NCI-H1436 treated with DMSO at 0.1 percent for 48 hours (cell line): ENCODE measurements at regions not wholly inside any gene's neighbourhood (a gene's known extent, or its start where the extent isn't known, plus 50 kb on each side); places are given as distances from the start of the nearest gene placed in this dataset.

Experiments
- DNase-seq: peaks from one replicate; lab custom pipeline; 2025; lab: John Stamatoyannopoulos, UW

DNA sequence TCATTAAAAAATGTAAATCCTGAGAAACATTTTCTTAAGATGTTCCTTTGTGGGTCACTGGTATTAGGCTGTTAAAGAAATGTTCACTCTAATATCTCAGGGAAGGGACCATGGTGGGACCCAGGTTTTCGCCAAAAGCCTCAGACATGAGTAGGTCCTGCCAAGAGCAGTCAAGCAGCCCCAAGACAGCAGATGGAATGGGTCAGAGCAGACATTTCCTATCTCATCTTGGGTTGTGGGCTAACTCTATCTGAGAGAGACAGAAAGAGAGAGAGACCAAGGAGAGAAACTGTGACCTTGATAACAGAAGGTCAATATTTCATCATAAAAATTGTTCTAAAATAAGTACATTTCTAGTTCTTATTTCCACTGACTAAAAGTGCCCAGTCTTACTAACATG, 661.7 kb downstream of the TSN start:
- DNase-seq: no peak

DNA sequence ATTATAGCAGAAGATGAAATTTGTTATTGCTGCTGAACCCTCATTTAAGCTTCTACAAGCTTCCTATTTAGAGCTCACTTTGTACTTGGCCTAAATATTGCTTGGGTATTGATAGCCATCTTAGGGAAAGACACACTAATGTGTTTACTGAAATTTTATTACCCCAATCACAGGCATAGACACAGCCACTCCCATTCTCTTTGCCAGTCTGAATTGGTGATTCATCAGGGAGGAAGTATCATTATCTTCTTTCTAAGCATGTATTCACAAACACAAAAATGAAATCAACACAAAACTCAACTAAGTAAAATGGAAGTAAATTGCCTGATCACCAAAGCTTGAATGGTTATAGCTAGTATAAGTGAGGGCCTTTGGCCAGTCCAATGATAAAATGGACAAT, 666.3 kb downstream of the TSN start:
- no peak for DNase-seq

DNA sequence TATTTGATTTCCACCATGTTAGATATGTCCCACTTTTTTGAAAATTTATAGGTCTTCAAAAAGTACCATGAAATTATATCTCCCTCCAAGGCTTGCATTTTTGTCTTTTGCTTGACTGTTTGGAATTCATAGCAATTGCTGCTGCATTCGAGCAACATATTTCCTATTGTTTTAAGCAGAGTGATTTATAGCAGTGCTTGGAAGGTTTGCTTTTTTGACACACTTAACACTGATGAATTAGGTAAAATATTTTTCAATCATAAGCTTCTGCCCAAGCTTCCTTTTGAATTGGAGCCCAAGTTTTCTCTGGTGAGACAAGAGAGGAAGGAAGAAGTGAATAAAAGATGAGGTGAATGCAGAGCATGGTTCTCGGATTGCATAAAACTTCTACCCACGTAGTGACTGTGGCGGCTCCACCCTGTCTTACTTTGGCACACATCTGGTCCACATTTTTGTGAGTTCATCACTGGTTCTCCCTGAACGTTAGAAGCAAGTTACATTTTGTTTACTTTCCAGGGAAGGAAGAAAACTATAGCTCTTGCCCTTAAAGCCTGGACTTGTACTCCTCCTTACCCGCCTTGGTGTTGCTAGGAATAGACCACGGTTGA, 667.0 kb downstream of the TSN start:
- no peak for DNase-seq

DNA sequence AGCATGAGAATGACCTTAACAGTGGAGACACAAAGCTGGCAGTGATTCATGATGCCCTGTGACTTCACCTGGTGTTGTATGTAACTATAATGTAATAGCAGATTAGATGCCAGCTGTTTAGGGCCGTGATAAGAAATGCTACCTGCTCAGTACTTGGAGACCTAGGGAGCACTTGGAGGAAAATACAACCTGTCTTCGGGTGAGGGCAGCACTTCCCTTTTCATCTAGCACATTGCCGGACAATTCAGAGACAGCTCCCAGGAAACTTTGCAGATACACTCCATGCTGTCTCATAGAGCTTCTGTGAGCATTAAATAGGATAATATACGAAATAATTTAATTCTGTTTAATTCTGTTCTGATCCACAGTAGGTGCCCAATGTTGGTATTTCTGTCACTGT, 668.5 kb downstream of the TSN start:
- DNase-seq: no peak

DNA sequence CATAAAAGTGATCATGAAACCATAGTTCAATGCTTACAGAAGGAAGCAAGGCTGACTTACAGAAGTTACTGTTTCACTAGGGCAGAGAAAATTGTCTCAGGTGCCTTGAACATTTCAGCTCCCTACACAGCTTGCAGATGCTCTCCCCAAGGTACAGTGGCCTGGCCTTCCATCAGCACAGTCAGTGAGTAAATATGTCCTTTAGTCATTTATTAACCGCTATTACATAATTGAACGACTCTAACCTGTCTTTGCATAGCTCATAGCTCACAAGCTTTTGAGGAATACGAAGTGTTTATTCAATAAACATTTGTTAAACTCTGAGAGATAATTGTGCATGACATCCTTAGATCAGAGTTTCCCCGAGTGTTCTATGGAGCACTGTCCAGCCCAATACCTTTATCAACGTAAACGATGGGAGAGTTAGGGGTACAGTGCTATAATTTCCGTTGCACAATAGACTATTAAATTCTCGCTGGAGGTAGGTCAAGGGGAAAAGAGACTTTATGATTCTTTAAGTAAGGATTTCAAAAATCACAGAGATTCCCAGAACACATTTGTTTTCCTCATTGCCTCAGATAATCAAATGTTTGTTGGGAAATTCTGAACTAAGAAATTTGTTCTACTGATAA, 677.8 kb downstream of the TSN start:
- no peak for DNase-seq

DNA sequence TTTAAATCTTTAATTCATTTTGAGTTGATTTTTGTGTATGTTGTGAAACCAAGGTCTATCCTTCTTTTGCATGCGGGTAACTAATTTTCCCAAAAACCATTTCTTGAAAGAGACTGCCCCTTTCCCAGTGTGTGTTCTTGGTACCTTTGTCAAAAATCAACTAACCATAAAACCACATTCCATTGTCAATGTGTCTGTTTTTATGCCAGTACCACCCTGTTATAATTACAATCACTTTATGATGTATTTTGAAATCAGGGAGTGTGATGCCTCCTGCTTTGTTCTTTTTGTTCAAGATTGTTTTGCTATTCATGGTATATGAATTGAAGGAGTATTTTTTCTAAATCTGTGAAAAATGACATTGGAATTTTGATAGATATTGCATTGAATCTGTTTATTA, 689.6 kb downstream of the TSN start:
- DNase-seq: no peak

DNA sequence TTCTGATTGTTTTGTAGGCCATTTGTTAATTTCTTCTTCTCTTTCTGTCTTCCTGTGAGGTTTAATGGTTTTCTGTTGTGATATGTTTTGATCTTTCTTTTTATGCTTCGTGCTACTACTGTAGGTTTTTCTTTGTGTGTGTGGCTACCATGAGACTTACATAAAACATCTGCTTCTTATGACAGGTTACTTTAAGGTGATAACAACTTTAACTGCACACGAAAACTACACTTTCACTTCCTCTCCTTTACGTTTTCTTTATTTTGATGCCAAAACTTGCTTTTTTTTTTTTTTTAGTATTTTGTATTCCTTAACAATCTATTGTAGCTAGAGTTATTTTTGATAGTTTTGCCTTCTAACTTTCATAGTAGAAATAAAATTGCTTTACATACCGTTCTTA, 691.3 kb downstream of the TSN start:
- DNase-seq: no peak

DNA sequence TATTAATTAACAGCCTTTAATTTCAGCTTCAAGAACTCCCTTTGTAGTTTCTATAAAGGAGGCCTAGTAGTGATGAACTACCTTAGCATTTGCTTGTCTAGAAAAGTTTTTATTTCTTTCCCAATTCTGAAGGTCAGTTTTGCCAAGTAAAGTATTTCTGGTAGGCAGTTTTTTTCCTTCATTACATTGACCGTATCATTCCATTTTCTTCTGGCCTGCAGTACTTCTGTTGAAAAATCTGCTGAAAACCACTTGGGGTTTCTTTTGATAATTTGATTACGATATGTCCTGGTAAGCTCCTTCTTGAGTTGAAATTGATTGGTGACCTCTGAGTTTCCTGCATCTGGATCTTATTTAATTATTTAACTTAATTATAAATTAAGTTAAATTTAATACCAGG, 691.8 kb downstream of the TSN start:
- no peak for DNase-seq

DNA sequence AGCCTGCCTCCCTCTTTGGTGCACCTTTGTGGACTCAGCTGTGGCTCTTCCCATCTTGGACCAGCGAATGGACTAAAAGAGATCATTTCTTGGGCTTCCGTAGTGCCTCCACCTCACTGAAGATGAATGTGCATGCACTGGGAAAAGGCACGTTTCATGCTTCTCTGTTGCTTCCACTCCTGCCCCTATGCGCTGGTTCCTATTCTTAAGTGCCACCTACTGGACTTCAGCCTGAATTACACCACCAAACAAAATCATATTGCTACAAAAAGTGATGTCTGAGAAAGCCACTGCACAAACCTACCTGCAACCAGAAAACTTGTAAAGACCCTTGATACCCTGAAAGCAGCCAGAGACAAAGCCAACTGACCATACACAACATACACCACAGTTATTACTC, 695.6 kb downstream of the TSN start:
- no peak for DNase-seq

DNA sequence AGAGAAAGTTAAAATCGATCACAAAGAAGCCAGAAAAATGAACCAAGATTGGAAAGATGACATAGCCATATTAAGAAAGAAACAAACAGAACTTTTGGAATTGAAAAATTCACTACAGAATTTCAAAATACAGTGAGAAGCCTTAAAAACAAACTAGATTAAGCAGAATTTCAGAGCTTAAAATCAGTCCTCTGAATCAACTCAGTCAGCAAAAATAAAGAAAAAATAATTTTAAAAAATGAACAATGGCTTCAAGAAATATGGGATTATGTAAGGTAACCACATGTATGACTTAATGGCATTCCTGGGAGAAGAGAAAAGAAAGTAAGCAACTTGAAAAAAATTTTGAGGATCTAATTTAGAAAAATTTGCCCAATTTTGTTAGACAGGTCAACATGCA, 696.2 kb downstream of the TSN start:
- DNase-seq: no peak

DNA sequence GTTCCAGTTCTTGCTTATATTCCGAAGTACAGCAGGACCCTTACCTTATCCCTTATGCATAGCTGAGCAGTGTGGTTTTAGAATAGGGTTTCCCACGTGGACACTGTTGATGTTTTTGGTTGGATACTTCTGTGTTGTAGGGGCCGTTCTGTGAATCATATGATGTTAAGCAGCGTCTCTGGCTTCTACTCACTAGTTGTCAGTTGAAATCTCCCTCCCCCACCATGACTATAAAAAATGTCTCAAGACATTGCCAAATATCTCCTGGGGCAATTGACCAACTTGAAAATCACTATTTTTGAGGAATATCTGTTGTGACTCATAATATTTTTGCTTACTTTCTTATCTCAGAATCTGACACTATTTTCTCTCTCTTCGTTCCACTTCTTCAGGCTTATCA, 713.7 kb downstream of the TSN start:
- no peak for DNase-seq

DNA sequence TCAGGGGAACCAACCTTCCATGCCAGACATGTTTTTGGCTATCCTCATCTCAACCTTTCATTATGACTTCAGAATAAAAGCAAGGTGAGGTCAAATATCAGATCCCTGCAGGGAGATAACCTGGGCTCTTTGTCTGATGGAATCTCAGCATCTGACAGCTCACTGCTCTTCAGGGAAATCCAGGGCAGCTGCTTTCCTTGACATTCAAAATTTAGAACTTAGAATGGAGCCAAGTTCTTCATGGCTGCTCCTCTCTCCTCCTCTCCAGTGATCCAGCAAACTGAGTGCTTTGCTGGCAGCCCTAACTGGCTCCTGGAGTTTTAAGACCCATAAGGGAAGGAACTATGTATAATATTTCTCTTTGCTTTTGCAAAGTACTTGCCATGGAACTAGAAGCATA, 716.3 kb downstream of the TSN start:
- DNase-seq: no peak

DNA sequence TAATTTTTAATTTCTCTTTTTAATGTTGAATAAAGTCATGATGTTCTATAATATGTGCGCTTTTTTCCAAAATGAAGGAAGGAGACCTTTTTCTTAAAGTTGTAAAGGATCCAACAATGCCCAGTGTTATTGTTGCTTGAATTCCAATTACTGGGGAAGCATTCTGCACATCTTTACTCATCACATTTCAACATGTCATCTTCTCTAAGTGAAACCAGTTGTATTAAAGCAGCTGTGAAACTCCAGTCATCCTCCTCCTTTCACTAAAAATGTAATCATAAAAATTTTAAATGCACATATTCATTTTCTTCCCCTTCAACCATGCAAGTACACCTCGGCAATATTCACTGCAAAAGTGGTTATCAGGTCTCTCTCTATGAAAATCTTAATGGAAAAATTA, 722.7 kb downstream of the TSN start:
- no peak for DNase-seq

DNA sequence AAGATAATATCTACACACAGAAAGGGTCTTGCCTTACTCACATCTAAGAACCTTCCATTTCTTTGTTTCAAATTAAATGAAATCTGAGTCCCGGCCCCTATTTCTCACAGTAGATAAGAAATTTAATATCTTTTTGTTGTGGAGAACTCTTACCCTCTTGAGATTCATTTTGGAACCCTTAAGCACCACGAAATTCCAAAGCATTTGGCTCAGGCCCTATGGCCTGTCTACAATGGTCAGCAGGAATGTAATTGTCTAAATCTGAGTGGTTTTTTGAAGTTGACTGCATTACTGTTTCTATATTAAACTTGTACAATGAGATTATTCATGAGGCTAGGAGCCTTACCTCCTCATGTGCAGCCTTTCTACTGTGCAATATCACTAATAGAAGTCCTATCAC, 723.3 kb downstream of the TSN start:
- no peak for DNase-seq

DNA sequence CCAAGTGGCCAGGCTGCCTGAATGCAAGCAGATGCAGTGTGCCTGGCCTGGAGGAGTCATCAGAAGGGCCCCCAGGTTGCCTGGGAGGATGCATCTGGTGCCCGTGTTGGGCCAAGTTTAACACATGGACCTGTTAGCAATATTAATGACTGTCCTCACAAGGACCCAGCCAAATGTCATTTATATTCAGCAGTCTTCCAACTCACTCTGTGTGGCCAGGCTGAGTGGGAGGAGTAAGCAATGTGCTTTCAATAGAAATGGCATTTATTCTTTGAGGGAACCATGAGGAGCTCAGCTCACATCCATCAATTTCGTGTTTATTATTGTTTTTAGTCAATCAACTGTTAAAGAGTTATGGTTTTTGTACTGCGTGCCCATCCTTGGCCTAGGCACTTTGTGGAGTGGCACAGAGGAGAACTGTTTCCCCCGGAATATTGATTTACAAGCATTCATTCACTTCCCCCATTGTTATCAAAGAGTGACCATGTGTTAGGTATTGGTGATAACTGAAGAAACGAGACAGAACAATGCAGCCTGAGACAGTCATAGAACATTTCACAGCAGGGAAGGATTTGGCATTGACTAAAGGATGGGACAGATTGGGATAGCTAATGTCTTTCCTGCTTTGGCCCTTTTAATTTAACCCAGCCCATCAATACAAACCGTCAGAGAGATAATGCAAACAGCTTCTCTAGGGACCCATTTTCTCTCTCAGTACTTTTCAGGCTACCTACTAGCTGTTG, 725.2 kb downstream of the TSN start:
- DNase-seq: no peak

DNA sequence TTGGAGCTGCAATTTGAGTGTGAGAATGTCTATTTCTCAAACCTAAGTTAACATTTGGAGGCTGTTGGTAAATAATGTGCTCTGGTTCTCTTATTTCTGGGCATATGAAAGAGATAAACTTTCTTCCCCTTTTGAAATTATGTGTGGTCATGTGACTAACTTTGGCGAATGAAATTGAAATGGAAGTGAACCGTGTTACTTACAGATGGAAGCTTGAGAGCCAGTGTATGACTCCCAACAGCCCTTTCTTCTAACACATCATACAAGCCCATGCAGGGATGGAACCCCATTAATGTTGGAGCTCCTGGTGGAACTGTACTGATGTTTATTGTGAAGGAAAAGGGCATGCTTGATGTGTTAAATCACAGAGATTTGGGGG, 725.8 kb downstream of the TSN start:
- DNase-seq: no peak

DNA sequence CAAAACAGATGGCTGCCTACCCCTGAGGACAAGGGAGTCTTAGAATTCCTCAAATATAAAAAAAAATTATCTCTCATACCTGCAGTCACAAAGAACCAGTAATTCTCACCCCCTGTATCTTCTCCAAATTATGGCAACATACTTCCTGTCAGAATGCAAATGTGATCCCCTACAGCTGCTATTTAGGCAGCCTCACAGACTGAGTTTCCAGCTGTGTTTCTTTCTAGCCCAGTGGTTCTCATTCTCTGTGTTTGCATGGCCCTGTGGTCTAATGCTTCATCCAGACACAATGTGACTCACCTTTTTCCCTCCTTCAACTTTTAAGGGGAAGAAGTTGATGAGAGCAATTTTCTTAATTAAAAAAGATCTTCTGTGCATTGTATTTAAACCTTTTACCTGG, 726.3 kb downstream of the TSN start:
- no peak for DNase-seq

DNA sequence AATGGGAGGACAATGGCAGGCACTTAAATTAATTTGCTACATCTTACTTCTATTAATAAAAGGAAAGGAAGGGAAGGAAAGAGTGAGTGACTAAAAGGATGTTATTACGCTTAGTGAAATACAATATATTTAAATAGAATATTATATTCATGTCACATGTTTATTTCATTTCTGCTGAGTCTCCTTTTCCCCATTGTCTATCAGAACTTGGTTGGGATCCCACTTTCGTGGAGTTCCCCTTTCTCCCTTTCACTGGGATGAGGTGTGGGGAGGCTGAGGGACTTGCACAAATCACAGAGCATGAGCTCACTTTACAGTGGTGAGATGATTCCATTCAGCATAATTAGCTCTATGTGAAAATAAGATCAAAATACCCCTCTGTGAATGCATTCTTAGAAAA, 730.6 kb downstream of the TSN start:
- DNase-seq: no peak

DNA sequence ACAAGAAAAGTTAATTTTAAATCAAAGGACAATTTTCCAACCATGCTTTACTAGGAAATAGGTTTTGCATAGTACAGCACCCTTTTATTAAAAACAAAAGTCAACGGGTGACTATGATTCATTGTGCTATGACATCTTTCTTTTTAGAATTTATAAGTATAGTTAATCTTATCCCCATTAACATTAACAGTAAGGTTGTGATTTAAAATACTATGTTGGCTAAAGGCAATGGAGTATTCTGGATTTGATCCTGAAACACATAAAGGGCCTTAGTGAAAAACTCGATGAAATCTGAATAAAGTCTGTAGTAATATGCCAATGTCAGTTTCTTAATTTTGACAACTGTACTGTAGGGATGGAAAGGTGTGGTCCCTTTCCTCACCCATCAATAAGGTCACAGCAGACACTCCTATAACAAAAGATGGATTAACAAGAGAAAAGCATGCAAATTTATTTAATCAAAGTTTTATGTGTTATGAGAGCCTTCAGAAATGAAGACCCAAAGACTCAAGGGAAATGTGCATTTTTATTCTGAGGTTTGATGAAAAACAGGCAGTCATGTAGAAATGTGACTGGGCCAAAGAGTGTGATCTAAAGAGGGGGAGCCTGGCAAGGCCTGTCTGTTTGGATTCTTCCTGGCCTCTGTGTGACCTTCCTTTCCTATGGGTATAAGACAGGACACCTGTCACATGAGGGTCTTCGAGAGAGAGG, 731.4 kb downstream of the TSN start:
- no peak for DNase-seq

DNA sequence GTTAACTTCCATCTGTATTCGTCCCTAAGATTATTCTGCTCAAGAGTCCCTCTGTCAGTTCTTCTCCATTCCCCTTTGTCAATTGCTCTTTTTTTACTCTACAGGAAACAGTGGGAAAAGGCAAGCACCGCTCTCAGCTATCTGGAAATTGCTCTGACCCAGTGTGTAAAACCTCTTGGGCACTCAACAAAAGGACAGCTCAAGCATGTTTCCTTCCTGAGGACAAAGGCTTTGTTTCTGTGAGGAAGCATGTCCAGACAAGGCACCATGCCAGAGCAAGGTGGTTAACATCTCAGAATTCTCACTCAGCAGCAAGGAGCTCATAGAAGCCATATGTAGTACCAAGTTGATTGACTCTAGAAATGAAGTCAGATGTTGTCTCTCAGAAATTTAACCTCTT, 735.6 kb downstream of the TSN start:
- no peak for DNase-seq

DNA sequence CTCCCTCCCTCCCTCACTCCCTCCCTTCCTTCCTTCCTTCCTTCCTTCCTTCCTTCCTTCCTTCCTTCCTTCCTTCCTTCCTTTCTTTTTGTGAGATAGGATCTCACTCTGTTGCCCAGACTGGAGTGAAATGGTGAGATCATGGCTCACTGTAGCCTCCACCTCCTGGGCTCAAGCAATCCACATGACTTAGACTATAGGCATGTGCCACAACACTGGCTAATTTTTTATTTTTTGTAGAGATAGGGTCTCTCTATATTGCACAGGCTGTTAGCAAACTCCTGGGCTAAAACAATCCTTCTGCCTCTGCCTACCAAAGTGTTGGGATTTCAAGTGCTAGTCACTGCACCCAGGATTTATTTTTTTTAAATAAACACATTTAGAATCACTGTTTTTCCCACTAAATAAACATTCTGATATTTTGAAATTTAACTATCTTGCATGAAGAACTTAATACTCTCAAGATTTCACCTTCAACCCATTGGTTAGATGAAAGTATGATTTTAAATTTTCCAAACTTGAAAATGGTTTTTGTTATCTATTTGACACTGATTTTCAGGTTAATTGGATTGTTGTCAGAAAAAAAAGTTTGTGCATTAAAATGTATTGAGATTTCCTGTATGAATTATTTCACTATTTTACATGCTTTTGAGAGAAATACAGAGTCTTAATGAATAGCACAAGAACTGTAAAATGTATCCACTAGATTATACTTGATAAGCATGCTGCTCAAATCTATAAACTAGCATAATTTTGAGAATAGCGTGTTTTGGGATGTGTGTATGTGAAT, 745.1 kb downstream of the TSN start:
- DNase-seq: no peak

DNA sequence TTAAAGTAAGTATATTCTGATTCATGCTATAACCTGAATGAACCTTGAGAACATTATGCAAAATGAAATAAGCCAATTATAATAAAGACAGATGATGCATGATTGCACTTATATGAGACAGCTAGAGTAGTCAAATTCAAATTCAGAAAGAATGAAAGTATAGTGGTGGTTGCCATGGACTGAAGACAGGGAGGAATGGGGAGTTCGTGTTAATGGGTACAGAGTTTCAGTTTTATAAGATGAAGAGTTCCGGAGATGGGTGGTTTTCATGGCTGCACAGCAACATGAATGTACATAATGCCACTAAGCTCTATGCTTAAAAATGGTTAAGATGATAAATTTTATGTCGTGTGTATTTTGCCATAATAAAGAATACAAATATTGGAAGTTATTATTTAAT, 751.2 kb downstream of the TSN start:
- no peak for DNase-seq
